Smooth muscle cell (in vitro differentiated cells): ENCODE measurements at regions not wholly inside any gene's neighbourhood (a gene's known extent, or its start where the extent isn't known, plus 50 kb on each side); places are given as distances from the start of the nearest gene placed in this dataset.

Experiments
- DNase-seq: peaks from one replicate; lab custom pipeline; 2025; ENCODE audit not compliant: unreplicated experiment; lab: John Stamatoyannopoulos, UW
- H2AFZ ChIP-seq: fragments of 200-600 bp; sonication (generic); 2 replicates; pipeline ENCODE4 v1.6.0; 2016; ENCODE audit warnings: antibody characterized with exemption, low read depth, mild to moderate bottlenecking
- H3F3A ChIP-seq: fragments of 200-600 bp; sonication (generic); 2 replicates; pipeline ENCODE4 v1.6.0; 2017; ENCODE audit warnings: antibody characterized with exemption, low read depth
- H3K27ac ChIP-seq: fragments of 200-600 bp; sonication (generic); 2 replicates; pipeline ENCODE4 v1.5.1; 2016; ENCODE audit warnings: low read depth, mild to moderate bottlenecking
- H3K27me3 ChIP-seq: fragments of 200-600 bp; sonication (generic); 2 replicates; pipeline ENCODE4 v1.6.1; 2016; ENCODE audit warnings: low read depth, mild to moderate bottlenecking
- H3K36me3 ChIP-seq: fragments of 200-600 bp; sonication (generic); 2 replicates; pipeline ENCODE4 v1.5.1; 2016; ENCODE audit warnings: low read depth
- H3K4me1 ChIP-seq: fragments of 200-600 bp; sonication (generic); 2 replicates; pipeline ENCODE4 v1.5.1; 2016; ENCODE audit warnings: low read depth
- H3K4me2 ChIP-seq: fragments of 200-600 bp; sonication (generic); 2 replicates; pipeline ENCODE4 v1.6.0; 2016; ENCODE audit warnings: mild to moderate bottlenecking
- H3K4me3 ChIP-seq: fragments of 200-600 bp; sonication (generic); 2 replicates; pipeline ENCODE4 v1.5.1; 2016; ENCODE audit warnings: mild to moderate bottlenecking
- H3K79me2 ChIP-seq: fragments of 200-600 bp; sonication (generic); 2 replicates; pipeline ENCODE4 v1.6.0; 2016; ENCODE audit warnings: low read depth, mild to moderate bottlenecking
- H3K9ac ChIP-seq: fragments of 200-600 bp; sonication (generic); 2 replicates; pipeline ENCODE4 v1.6.0; 2016; ENCODE audit warnings: low read depth
- H3K9me3 ChIP-seq: fragments of 200-600 bp; sonication (generic); replicated peaks from 2 replicates; pipeline ENCODE4 v1.5.1; 2016; ENCODE audit warnings: low read depth
- H4K20me1 ChIP-seq: fragments of 200-600 bp; sonication (generic); 2 replicates; pipeline ENCODE4 v1.6.0; 2016; ENCODE audit warnings: low read depth
- CTCF ChIP-seq: fragments of 200-600 bp; sonication (generic); IDR thresholded peaks from 2 replicates; pipeline ENCODE4 v1.5.1; 2017; ENCODE audit warnings: borderline replicate concordance, mild to moderate bottlenecking, antibody characterized with exemption; ENCODE audit not compliant: insufficient read depth, poor library complexity, severe bottlenecking
- WGBS: methylation state at CpG from one replicate; pipeline ENCODE4 v1.1.7; 2016; ENCODE audit warnings: low lambda C conversion rate; 5-methylcytosine and 5-hydroxymethylcytosine counted together

GRCh38 chrX:78603908-78604307 lies 55.2 kb downstream of the RTL3 start:
- Histone ChIP-seq H3K27ac (no peak overlapping the region), H3K9me3 (no peaks in the 10 kb centered on the region), H3K36me3 (no peaks in the 10 kb centered on the region), H3K9ac (no peak overlapping the region), H4K20me1 (no peaks in the 10 kb centered on the region), H3K79me2 (no peaks in the 10 kb centered on the region), H2AFZ (no peak overlapping the region), H3K27me3 (no peaks in the 10 kb centered on the region), H3K4me1 (no peaks in the 10 kb centered on the region), H3F3A (no peaks in the 10 kb centered on the region), H3K4me3 (no peak overlapping the region), H3K4me2 (no peak overlapping the region)
- WGBS, result 65% methylated on average over 2 of the region's 2 CpGs
- TF ChIP-seq CTCF, result no peak
- no peak for DNase-seq

GRCh38 chrX:78595901-78596502 lies 63.1 kb downstream of the RTL3 start:
- no peaks in the 10 kb centered on the region for H3F3A ChIP-seq
- peak; percentile 18 for TF ChIP-seq CTCF
- H3K4me3 ChIP-seq, result no peak overlapping the region
- H3K27me3 ChIP-seq, result no peaks in the 10 kb centered on the region
- H3K79me2 ChIP-seq, result no peaks in the 10 kb centered on the region
- no peaks in the 10 kb centered on the region for H3K4me1 ChIP-seq
- DNase-seq, result no peak
- no peak overlapping the region for H2AFZ ChIP-seq
- no peak overlapping the region for H3K4me2 ChIP-seq
- no peak overlapping the region for H3K9ac ChIP-seq
- no peaks in the 10 kb centered on the region for H3K36me3 ChIP-seq
- no peaks in the 10 kb centered on the region for H3K9me3 ChIP-seq
- WGBS, result 44% methylated on average over 3 of the region's 3 CpGs
- no peak overlapping the region for H3K27ac ChIP-seq
- H4K20me1 ChIP-seq, result no peaks in the 10 kb centered on the region

GRCh38 chrX:78593701-78594100 lies 65.4 kb downstream of the RTL3 start:
- no peak overlapping the region for H3K4me2 ChIP-seq
- no peaks in the 10 kb centered on the region for H3F3A ChIP-seq
- no peak overlapping the region for H3K4me3 ChIP-seq
- H4K20me1 ChIP-seq, result no peaks in the 10 kb centered on the region
- H3K79me2 ChIP-seq, result no peaks in the 10 kb centered on the region
- no peaks in the 10 kb centered on the region for H3K4me1 ChIP-seq
- H3K36me3 ChIP-seq, result no peaks in the 10 kb centered on the region
- H3K27me3 ChIP-seq, result no peaks in the 10 kb centered on the region
- H3K27ac ChIP-seq, result no peak overlapping the region
- 74% methylated on average over 1 of the region's 1 CpG for WGBS
- H3K9ac ChIP-seq, result no peak overlapping the region
- no peaks in the 10 kb centered on the region for H3K9me3 ChIP-seq
- H2AFZ ChIP-seq, result no peak overlapping the region
- DNase-seq, result no peak
- no peak for TF ChIP-seq CTCF

GRCh38 chrX:78592030-78592429 lies 67.1 kb downstream of the RTL3 start:
- no peak for TF ChIP-seq CTCF

More at GRCh38 chrX:78592030-78592429, 67.1 kb downstream of the RTL3 start:
- H2AFZ ChIP-seq, result no peak overlapping the region
- no peak overlapping the region for H3K9ac ChIP-seq
- H3K4me3 ChIP-seq, result no peak overlapping the region
- 73% methylated on average over 2 of the region's 2 CpGs for WGBS
- no peak for DNase-seq
- no peaks in the 10 kb centered on the region for H3K79me2 ChIP-seq
- H4K20me1 ChIP-seq, result no peaks in the 10 kb centered on the region
- H3F3A ChIP-seq, result no peaks in the 10 kb centered on the region
- no peaks in the 10 kb centered on the region for H3K27me3 ChIP-seq
- no peaks in the 10 kb centered on the region for H3K36me3 ChIP-seq
- H3K4me2 ChIP-seq, result no peak overlapping the region
- no peaks in the 10 kb centered on the region for H3K4me1 ChIP-seq
- H3K27ac ChIP-seq, result no peak overlapping the region
- H3K9me3 ChIP-seq, result no peaks in the 10 kb centered on the region
